ENCODE measurements at regions not wholly inside any gene's neighbourhood (a gene's known extent, or its start where the extent isn't known, plus 50 kb on each side); places are given as distances from the start of the nearest gene placed in this dataset.

- TF ChIP-seq CTCF (IDR thresholded peaks at IDR 0.05; ENCODE audit: low read depth, low read length) = no peak
- no peak overlapping the region for H3K4me3 ChIP-seq (ENCODE audit: low read depth, low read length)
Observed at GRCh38 chr3:117558681-117559080, 849.1 kb downstream of the TUSC7 start.

- TF ChIP-seq CTCF (IDR thresholded peaks at IDR 0.05; ENCODE audit: low read depth, low read length) = no peak
Observed at GRCh38 chr3:117562000-117562399, 852.4 kb downstream of the TUSC7 start.

GRCh38 chr3:117563063-117563462 lies 853.5 kb downstream of the TUSC7 start:
- no peak overlapping the region for H3K4me3 ChIP-seq (ENCODE audit: low read depth, low read length)
- TF ChIP-seq CTCF (IDR thresholded peaks at IDR 0.05; ENCODE audit: low read depth, low read length) = no peak

More at GRCh38 chr3:117562000-117562399, 852.4 kb downstream of the TUSC7 start:
- H3K4me3 ChIP-seq (ENCODE audit: low read depth, low read length) = no peak overlapping the region

GRCh38 chr3:117565777-117566176 lies 856.2 kb downstream of the TUSC7 start:
- no peak for TF ChIP-seq CTCF (IDR thresholded peaks at IDR 0.05; ENCODE audit: low read depth, low read length)
- H3K4me3 ChIP-seq (ENCODE audit: low read depth, low read length) = no peak overlapping the region

- H3K4me3 ChIP-seq (ENCODE audit: low read depth, low read length) = no peak overlapping the region
- TF ChIP-seq CTCF (IDR thresholded peaks at IDR 0.05; ENCODE audit: low read depth, low read length) = no peak
Observed at GRCh38 chr3:117566926-117567325, 857.3 kb downstream of the TUSC7 start.

GRCh38 chr3:117567382-117567781 lies 857.8 kb downstream of the TUSC7 start:
- TF ChIP-seq CTCF (IDR thresholded peaks at IDR 0.05; ENCODE audit: low read depth, low read length) = no peak
- H3K4me3 ChIP-seq (ENCODE audit: low read depth, low read length) = no peak overlapping the region

- TF ChIP-seq CTCF (IDR thresholded peaks at IDR 0.05; ENCODE audit: low read depth, low read length) = no peak
- no peak overlapping the region for H3K4me3 ChIP-seq (ENCODE audit: low read depth, low read length)
Observed at GRCh38 chr3:117567906-117568305, 858.3 kb downstream of the TUSC7 start.

All from WI38 (cell line).